HEK293T (cell line): ENCODE measurements at regions not wholly inside any gene's neighbourhood (a gene's known extent, or its start where the extent isn't known, plus 50 kb on each side); places are given as distances from the start of the nearest gene placed in this dataset.

Experiments used
- CTCF ChIA-PET: fragments of 350-600 bp; formaldehyde crosslinking; extraction: SDS; loops from one replicate; lab custom pipeline; 2021; ENCODE audit warnings: antibody characterized with exemption, inconsistent platforms; lab: Yijun Ruan, JAX
- POLR2A ChIA-PET: fragments of 350-600 bp; formaldehyde crosslinking; extraction: SDS; loops from one replicate; lab custom pipeline; 2020; ENCODE audit warnings: antibody characterized with exemption, inconsistent platforms; lab: Yijun Ruan, JAX
- DNase-seq: peaks from one replicate; pipeline ENCODE4 v3.0.0; 2012; ENCODE audit warnings: mixed read lengths; ENCODE audit errors: extremely low spot score
- ARNT ChIP-seq: fragments of 450-650 bp; IDR thresholded peaks from 2 replicates; pipeline ENCODE4 v1.6.1; 2017; ENCODE audit warnings: mild to moderate bottlenecking
- BHLHE40 ChIP-seq: fragments of 450-650 bp; IDR thresholded peaks from 2 replicates; pipeline ENCODE4 v1.6.1; 2016; ENCODE audit warnings: mild to moderate bottlenecking, moderate library complexity, borderline replicate concordance
- CTBP1 ChIP-seq: fragments of 450-650 bp; IDR thresholded peaks from 2 replicates; pipeline ENCODE4 v1.6.1; 2016; ENCODE audit warnings: borderline replicate concordance
- ELF4 ChIP-seq: fragments of 450-650 bp; IDR thresholded peaks from 2 replicates; pipeline ENCODE4 v1.6.1; 2017; ENCODE audit warnings: antibody characterized with exemption
- FOXA1 ChIP-seq: fragments of 450-650 bp; IDR thresholded peaks from 2 replicates; pipeline ENCODE4 v1.6.1; 2016; ENCODE audit warnings: mild to moderate bottlenecking
- FOXK2 ChIP-seq: fragments of 450-650 bp; IDR thresholded peaks from 2 replicates; pipeline ENCODE4 v1.6.1; 2016; ENCODE audit warnings: mild to moderate bottlenecking
- FOXM1 ChIP-seq: fragments of 450-650 bp; IDR thresholded peaks from 2 replicates; pipeline ENCODE4 v1.6.1; 2017; ENCODE audit warnings: mild to moderate bottlenecking, borderline replicate concordance
- HDGF ChIP-seq: fragments of 450-650 bp; IDR thresholded peaks from 2 replicates; pipeline ENCODE4 v1.6.1; 2017; ENCODE audit warnings: antibody characterized with exemption, borderline replicate concordance
- L3MBTL2 ChIP-seq: fragments of 450-650 bp; conservative IDR thresholded peaks from 2 replicates; pipeline ENCODE4 v1.6.1; 2016; ENCODE audit warnings: mild to moderate bottlenecking
- LEF1 ChIP-seq: fragments of 450-650 bp; IDR thresholded peaks from 2 replicates; pipeline ENCODE4 v1.6.1; 2017; ENCODE audit warnings: mild to moderate bottlenecking, borderline replicate concordance
- NFRKB ChIP-seq: fragments of 450-650 bp; IDR thresholded peaks from 2 replicates; pipeline ENCODE4 v1.6.1; 2016; ENCODE audit warnings: mild to moderate bottlenecking, moderate library complexity
- PKNOX1 ChIP-seq: fragments of 450-650 bp; IDR thresholded peaks from 2 replicates; pipeline ENCODE4 v1.6.1; 2016
- SP1 ChIP-seq: fragments of 450-650 bp; IDR thresholded peaks from 2 replicates; pipeline ENCODE4 v1.6.1; 2017
- SUZ12 ChIP-seq: fragments of 450-650 bp; IDR thresholded peaks from 2 replicates; pipeline ENCODE4 v1.6.1; 2016; ENCODE audit warnings: mild to moderate bottlenecking
- TARDBP ChIP-seq: fragments of 450-650 bp; IDR thresholded peaks from 2 replicates; pipeline ENCODE4 v1.6.1; 2016
- ZNF384 ChIP-seq: fragments of 450-650 bp; IDR thresholded peaks from 2 replicates; pipeline ENCODE4 v1.6.1; 2016

DNA sequence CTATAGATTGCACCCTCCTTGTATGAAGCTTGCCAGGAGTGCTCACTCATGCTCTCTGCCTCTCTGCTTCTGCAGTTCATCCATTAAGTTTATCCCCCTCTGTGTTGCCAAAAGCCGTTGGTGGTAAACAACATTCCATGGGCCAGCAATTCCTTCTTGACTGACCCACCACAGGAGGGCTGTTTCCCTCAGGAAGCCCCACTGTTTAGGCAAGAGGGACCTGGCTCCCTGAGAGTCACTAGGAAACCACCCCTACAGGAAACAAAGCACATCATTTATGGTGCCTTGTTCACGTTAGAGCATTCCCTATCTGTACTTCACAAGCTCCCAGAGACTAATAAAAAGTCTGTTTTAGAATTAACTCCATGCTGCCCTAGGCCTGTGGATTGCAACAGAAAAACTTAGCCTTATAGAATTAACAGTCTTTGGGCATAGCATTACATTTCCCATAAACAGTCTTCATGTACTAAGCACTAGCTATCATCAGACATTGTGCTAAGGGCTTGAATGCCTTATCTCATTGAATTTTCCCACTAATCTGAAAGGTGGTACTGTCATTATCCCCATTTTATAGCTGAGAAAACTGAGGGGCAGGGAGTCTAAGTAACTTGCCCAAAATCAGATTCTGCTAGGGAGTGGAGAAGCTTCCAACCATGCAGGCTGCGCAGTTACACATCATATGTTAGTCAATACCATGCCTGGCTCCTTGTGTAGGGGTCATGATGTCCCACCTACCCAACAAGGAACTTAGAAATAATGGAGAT lies 149.9 kb downstream of the SHQ1 start:
- no peak for TF ChIP-seq HDGF
- no peak for TF ChIP-seq LEF1
- no peak for TF ChIP-seq TARDBP
- TF ChIP-seq PKNOX1 = no peak
- no peak for TF ChIP-seq CTBP1
- no peak for TF ChIP-seq FOXA1
- no peak for TF ChIP-seq FOXK2
- no peak for TF ChIP-seq NFRKB
- no peak for TF ChIP-seq SP1
- TF ChIP-seq BHLHE40 = no peak
- TF ChIP-seq FOXM1 = no peak
- TF ChIP-seq ARNT = no peak
- TF ChIP-seq L3MBTL2 = no peak
- no peak for TF ChIP-seq SUZ12
- TF ChIP-seq ELF4 = no peak
- TF ChIP-seq ZNF384 = no peak
- DNase-seq = peak; percentile 27
- CTCF ChIA-PET = interaction anchor here (1.0 kb wide), 1 partner anchor 42 kb away, joined by 3 read pairs; no protein-coding TSS in a partner anchor
- POLR2A ChIA-PET = no interaction called here

DNA sequence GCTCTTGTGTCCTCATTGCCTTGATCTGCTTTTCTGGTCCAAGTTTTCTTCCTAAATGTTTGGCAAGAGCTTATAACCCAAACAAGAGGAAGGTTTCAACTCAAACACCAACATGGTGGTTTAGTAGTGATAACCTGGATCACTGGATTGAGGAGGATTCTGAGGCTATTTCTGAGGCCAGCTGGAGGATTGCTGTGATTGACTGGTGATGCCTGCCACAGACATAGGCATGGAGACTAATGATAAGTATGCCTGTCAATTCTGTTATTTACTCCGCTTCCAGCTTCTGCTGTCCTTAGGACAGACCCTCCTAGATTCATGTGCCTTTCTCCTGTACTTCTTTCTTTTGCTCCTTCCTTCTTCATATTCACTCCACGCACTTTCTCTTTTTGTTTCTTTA lies 150.5 kb downstream of the SHQ1 start:
- TF ChIP-seq PKNOX1 = peak; percentile 23; the same call in 1 of the 2 replicates
- no peak for TF ChIP-seq ZNF384
- POLR2A ChIA-PET = interaction anchor here (1.0 kb wide), 1 partner anchor 12 kb away, joined by 3 read pairs; no protein-coding TSS in a partner anchor
- CTCF ChIA-PET = interaction anchor here (1.0 kb wide), 1 partner anchor 41 kb away, joined by 3 read pairs; no protein-coding TSS in a partner anchor

DNA sequence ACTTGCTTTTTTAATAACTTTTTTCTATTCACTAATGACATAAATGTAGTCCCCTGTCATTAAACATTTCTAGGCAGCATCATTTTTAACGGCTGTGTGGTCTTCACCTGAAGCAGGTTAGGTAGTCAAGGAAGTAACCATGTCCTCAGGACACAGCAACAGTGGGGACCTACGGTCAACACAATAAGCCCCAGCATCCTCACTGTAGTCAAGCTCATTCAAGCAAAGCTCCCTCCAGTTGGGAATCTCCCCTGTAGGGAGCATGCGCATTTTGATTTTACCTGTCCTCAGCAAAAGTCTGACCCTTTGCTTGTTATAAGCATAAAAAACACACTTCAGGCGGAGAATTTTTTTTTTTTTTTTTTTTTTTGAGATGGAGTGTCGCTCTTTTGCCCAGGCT lies 151.4 kb downstream of the SHQ1 start:
- no peak for DNase-seq
- TF ChIP-seq BHLHE40 = no peak
- no peak for TF ChIP-seq L3MBTL2
- no peak for TF ChIP-seq SP1
- TF ChIP-seq HDGF = no peak
- TF ChIP-seq CTBP1 = no peak
- TF ChIP-seq LEF1 = no peak
- no peak for TF ChIP-seq ARNT
- no peak for TF ChIP-seq PKNOX1
- no peak for TF ChIP-seq FOXM1
- TF ChIP-seq SUZ12 = no peak
- no peak for TF ChIP-seq FOXA1
- no peak for TF ChIP-seq NFRKB
- CTCF ChIA-PET = interaction anchor here (0.6 kb wide), 1 partner anchor 110 kb away, joined by 3 read pairs; no protein-coding TSS in a partner anchor
- POLR2A ChIA-PET = interaction anchor here (1.0 kb wide), 1 partner anchor 13 kb away, joined by 3 read pairs; no protein-coding TSS in a partner anchor

More for the DNA sequence above, 150.5 kb downstream of the SHQ1 start:
- no peak for DNase-seq

DNA sequence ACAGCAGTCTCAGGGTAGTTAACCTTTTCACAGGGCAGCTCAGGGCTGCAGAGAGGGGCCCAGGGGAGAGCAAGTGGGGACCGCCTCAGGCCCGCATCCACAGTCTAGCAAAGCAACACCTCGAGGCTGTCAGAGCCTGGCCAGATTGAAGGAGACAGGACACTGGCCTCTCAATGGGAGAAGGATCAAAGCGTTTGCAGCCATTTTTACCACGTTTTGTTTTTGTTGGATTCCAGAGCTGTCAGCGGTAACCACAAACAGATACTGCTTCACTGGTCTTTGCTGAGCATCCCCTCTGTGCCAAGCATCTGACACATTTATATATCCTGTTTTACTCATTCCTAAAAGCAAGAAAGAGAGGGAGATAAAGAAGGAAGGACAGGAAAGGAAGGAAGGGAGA lies 153.8 kb downstream of the SHQ1 start:
- CTCF ChIA-PET = interaction anchor here (0.5 to 0.6 kb wide), 2 partner anchors 125 to 128 kb away, joined by 3 read pairs; no protein-coding TSS in a partner anchor
- POLR2A ChIA-PET = no interaction called here
- no peak for TF ChIP-seq ZNF384
- no peak for TF ChIP-seq FOXM1
- TF ChIP-seq NFRKB = no peak
- TF ChIP-seq BHLHE40 = no peak
- no peak for TF ChIP-seq HDGF
- no peak for TF ChIP-seq TARDBP
- no peak for DNase-seq

DNA sequence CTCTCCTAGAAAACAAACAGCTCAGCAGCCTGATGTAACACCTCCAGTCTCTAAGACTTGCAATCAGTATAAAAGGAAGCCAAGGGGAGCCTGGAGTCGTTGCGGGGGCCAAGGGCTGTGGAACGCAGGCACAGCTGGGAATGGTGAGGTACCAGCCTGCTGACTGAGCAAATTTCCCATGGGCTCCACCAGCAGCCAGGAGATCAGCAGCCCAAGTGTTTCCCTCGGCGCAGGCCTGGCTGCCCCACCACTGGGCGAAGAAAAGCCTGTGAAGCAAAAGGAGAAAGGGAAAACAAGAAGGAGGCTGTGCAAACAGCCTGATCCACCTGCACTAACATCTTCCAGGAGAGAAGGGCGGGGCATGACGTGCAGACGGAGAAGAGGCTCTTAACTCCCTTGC lies 155.3 kb downstream of the SHQ1 start:
- TF ChIP-seq L3MBTL2 = no peak
- TF ChIP-seq BHLHE40 = no peak
- TF ChIP-seq CTBP1 = no peak
- TF ChIP-seq ARNT = no peak
- no peak for TF ChIP-seq TARDBP
- TF ChIP-seq LEF1 = no peak
- TF ChIP-seq ZNF384 = no peak
- POLR2A ChIA-PET = no interaction called here
- CTCF ChIA-PET = no interaction called here
- no peak for DNase-seq

DNA sequence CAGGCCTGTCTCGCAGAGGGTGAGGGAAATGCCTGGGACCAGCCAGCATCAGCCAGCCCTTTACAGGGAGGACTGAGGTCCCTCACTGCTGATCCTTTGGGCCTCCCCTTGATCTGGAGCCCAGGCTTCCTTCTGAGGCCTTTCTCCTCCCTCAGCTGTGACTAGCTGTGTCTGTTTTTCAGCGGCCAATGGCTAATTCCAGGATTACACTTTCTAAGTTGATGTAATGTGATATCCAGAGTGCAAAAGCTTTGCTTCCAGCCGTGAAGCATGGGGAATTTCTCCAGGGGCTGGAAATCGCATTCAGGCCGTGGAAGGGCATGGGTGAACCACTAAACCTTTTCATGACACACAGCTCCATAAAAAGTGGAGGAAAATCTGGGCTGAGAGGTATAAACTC lies 157.6 kb downstream of the SHQ1 start:
- no peak for TF ChIP-seq L3MBTL2
- no peak for TF ChIP-seq ARNT
- TF ChIP-seq FOXK2 = no peak
- no peak for TF ChIP-seq ELF4
- TF ChIP-seq FOXA1 = no peak
- no peak for TF ChIP-seq SP1
- no peak for TF ChIP-seq NFRKB
- no peak for TF ChIP-seq PKNOX1
- TF ChIP-seq LEF1 = no peak
- no peak for TF ChIP-seq FOXM1
- no peak for TF ChIP-seq CTBP1
- no peak for TF ChIP-seq SUZ12
- no peak for TF ChIP-seq BHLHE40
- no peak for TF ChIP-seq HDGF
- TF ChIP-seq TARDBP = no peak
- TF ChIP-seq ZNF384 = no peak
- ChIA-PET POLR2A (no interaction called here), CTCF (no interaction called here)
- DNase-seq = peak; percentile 13
